IPS-NIHi7 (cell line): ENCODE measurements at regions not wholly inside any gene's neighbourhood (a gene's known extent, or its start where the extent isn't known, plus 50 kb on each side); places are given as distances from the start of the nearest gene placed in this dataset.
"Not testable (repeated sequence)": the region's sequence is repeated elsewhere in the genome, so short reads cannot be mapped to it uniquely, and the experiment has no call there.

Experiments used
- DNase-seq: peaks from one replicate; pipeline ENCODE4 v3.0.0; 2012; ENCODE audit warnings: mixed read lengths; ENCODE audit errors: extremely low spot score

GRCh38 chr20:60760256-60761000 lies 491.6 kb upstream of the CDH4 start:
- DNase-seq = no peak

GRCh38 chr20:60761056-60761455 lies 491.0 kb upstream of the CDH4 start:
- no peak for DNase-seq

GRCh38 chr20:60762386-60762785 lies 489.7 kb upstream of the CDH4 start:
- no peak for DNase-seq

GRCh38 chr20:60764328-60764727 lies 487.7 kb upstream of the CDH4 start:
- no peak for DNase-seq

GRCh38 chr20:60764771-60765170 lies 487.3 kb upstream of the CDH4 start:
- DNase-seq = no peak

GRCh38 chr20:60765821-60766403 lies 486.1 kb upstream of the CDH4 start:
- DNase-seq = no peak

GRCh38 chr20:60768216-60768615 lies 483.8 kb upstream of the CDH4 start:
- DNase-seq = no peak

GRCh38 chr20:60780388-60781025 lies 471.6 kb upstream of the CDH4 start:
- no peak for DNase-seq

GRCh38 chr20:60782959-60783625 lies 469.0 kb upstream of the CDH4 start:
- no peak for DNase-seq

- DNase-seq = no peak
Measured at GRCh38 chr20:60785301-60785700, 466.8 kb upstream of the CDH4 start.

GRCh38 chr20:60785785-60786184 lies 466.3 kb upstream of the CDH4 start:
- no peak for DNase-seq

GRCh38 chr20:60786686-60787217 lies 465.3 kb upstream of the CDH4 start:
- no peak for DNase-seq

- DNase-seq = no peak
Measured at GRCh38 chr20:60787276-60787675, 464.8 kb upstream of the CDH4 start.

GRCh38 chr20:60788070-60788469 lies 464.0 kb upstream of the CDH4 start:
- DNase-seq = no peak

GRCh38 chr20:60789399-60789798 lies 462.7 kb upstream of the CDH4 start:
- DNase-seq = no peak

GRCh38 chr20:60790339-60790738 lies 461.7 kb upstream of the CDH4 start:
- DNase-seq = not testable (repeated sequence)

- no peak for DNase-seq
Measured at GRCh38 chr20:60791823-60792222, 460.2 kb upstream of the CDH4 start.

- no peak for DNase-seq
Measured at GRCh38 chr20:60792941-60793340, 459.1 kb upstream of the CDH4 start.

- no peak for DNase-seq
Measured at GRCh38 chr20:60794674-60795073, 457.4 kb upstream of the CDH4 start.

GRCh38 chr20:60795651-60796050 lies 456.4 kb upstream of the CDH4 start:
- DNase-seq = no peak

GRCh38 chr20:60800185-60800584 lies 451.9 kb upstream of the CDH4 start:
- no peak for DNase-seq

- no peak for DNase-seq
Measured at GRCh38 chr20:60802676-60803075, 449.4 kb upstream of the CDH4 start.
